Left lobe of liver (tissue), 2 donors: ENCODE measurements at regions not wholly inside any gene's neighbourhood (a gene's known extent, or its start where the extent isn't known, plus 50 kb on each side); places are given as distances from the start of the nearest gene placed in this dataset.
"Not testable (repeated sequence)": the region's sequence is repeated elsewhere in the genome, so short reads cannot be mapped to it uniquely, and the experiment has no call there.

ENCODE experiments used
- ATAC-seq: fragments of 200-7000 bp; cut with Tn5 transposase; one replicate; pipeline ENCODE4 v1.9.1; 2020; ENCODE audit warnings: mild to moderate bottlenecking, moderate library complexity
- DNase-seq: peaks from one replicate; pipeline ENCODE4 v3.0.0-alpha.2; 2020; ENCODE audit warnings: low spot score
- donor health status: DM: no; HTN: no; CAD: no; lungs with moderate emphysema.
- donor health status: DM: no; HTN: yes; CAD: no.

DNA sequence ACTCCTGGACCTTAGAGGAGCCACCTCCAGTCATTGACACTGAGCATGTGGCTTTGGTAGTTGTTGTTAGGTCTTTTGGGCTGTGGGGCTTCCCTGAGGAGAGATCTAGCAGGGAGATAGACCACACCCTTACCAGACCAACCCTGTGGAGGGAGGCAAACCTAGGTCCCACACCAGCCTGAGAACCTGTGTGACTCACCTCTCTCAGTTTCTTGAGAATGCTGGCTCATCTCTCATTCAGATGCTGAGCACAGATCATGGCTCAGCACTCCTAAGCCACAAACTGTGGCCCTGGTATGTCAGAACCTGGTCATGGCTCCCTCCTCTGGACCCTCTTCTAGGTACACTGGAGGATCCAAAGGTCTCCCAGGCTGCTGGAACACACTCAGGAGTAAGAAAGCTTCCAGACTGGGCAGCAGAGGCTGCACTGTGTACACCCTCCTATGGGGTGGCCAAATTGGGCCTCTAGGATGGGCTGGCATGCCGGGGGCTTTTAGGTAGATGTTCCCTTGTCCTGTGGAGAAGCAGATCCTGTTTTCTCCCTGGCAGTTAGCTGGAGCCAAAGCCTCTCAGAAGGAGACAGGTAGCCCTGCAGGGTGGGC lies 1294.5 kb downstream of the KHDRBS2 start:
- DNase-seq = no peak
- no peak for ATAC-seq

DNA sequence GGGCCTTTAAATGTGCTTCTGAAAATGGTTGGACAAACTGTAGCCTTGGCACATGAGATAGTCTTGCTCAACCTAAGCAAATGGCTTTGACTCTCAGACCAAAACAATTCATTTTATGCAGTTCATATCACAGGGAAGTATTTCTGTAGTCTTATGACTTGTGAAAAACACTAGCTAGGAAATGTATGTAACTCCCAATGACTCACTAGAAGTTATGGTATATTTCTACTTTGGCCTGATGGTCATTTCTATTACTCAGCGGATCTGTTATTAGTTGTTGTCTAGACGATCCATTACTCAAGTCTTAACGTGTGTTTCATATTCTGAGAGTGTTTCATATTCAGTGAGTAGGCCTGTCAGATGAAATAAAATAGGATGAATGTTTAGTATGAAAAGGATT lies 1333.5 kb downstream of the KHDRBS2 start:
- no peak for ATAC-seq
- no peak for DNase-seq

DNA sequence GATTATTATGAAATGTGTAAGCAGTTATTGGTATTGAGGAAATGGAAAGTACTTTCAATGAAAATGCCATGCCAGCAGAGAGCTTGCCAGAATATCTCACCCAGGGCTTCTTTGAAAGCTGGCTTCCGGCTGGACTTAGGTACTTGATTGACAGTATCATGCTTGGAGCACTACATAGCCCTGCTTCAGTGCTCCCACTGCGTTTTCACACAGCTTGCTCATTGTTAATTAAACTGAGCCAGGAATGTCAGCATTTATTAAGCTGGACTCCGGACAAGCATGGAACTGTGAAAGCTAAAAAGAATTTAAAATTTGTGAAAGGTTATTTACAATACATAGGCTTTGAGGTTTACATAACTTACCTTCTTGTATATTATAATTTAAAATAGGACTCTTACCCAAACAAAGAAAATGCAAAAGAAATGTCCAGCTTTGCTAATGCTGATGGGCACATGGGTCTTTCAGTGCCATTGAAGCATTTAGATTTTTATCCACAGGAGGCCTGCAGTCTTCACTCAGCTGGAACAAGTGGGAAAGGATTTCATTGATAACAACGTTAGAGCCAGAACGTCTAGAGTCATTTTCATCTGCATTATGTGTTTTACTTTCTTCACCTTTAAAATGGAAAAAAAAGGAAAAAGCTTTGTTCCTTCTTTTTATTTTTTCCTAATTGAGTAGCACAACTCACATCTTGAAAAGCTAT lies 1335.7 kb downstream of the KHDRBS2 start:
- ATAC-seq, DNase-seq: not testable (repeated sequence)

DNA sequence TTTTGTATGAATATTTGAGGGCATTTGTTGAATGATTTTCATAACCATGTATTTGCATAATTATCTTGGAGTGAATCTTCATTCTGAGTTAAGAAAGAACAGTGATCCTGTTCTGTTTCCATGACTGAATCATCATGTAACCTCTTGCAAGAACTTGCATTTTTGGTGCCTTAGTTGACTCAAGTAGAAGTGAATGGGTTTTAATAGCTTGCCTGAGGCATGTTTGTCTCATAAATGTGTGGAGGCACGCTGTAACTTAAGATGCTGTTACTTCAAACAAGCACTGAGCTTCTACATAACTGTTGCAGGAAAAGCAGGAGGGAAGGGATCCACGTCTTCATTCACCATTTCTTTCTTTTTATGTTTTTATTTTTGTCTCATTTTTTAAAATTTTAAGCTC lies 1338.6 kb downstream of the KHDRBS2 start:
- DNase-seq, ATAC-seq: not testable (repeated sequence)

DNA sequence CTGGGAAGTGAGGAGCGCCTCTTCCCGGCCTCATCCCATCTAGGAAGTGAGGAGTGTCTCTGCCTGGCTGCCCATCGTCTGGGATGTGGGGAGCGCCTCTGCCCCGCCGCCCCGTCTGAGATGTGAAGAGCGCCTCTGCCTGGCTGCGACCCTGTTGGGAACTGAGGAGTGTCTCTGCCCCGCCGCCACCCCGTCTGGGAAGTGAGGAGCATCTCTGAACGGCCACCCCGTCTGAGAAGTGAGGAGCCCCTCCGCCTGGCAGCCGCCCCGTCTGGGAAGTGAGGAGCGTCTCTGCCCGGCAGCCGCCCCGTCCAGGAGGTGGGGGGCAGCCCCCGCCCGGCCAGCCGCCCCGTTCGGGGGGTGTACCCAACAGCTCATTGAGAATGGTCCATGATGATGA lies 1341.2 kb downstream of the KHDRBS2 start:
- DNase-seq, ATAC-seq: not testable (repeated sequence)

DNA sequence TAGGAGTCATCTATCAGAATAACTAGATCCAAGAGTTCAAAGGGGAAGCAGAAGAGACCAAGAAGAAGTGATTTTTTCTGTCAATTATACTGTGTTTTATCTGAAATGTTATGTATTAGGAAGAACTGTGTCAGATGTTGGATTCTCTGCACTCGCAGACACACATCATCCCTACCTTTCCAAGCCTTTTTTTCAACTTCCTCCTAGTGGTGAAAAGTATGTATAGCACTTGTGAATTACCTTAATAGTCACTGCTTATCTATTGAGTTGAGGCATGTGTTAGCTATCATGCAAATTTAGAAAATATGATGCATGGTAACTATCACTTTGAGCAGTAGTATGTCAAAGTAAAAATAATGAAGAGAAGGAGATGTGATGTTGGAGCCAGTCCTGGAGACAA lies 1350.1 kb downstream of the KHDRBS2 start:
- ATAC-seq = peak; percentile 75

DNA sequence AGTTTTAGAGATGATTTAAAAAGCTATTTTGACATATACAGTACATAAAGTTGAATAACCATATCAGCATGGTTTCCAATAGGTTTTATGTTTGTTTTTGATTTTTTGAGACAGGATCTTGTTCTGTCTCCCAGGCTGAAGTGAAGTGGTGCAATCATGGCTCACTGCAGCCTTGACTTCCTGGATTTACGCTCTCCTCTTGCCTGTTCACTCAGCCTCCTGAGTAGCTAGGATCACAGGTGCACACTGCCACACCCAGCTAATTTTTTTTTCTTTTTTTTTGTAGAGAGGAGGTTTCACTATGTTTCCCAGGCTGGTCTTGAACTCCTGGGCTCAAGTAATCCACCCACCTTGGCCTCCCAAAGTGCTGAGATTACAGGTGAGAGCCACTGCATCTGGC lies 1366.4 kb downstream of the KHDRBS2 start:
- not testable (repeated sequence) for DNase-seq, ATAC-seq

More for the DNA sequence above, 1350.1 kb downstream of the KHDRBS2 start:
- not testable (repeated sequence) for DNase-seq

DNA sequence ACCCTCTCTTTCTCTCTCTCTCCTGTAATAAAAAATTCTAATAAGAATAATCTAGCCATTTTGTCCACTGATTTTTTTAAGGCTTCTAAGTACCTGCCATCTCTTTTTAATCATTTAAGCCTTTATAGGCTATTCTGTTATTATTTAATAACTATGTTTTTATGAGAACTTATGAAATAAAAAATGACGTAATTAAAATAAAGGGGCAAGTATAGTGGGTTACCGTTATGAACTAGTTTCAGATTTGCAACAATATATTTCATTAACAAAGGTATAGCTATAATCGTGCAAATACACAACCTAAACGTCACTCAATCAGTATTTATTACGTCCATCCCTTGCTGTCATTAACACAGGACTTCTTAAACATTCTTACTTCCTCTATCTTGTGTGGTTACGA lies 1382.2 kb downstream of the KHDRBS2 start:
- DNase-seq, ATAC-seq: not testable (repeated sequence)

DNA sequence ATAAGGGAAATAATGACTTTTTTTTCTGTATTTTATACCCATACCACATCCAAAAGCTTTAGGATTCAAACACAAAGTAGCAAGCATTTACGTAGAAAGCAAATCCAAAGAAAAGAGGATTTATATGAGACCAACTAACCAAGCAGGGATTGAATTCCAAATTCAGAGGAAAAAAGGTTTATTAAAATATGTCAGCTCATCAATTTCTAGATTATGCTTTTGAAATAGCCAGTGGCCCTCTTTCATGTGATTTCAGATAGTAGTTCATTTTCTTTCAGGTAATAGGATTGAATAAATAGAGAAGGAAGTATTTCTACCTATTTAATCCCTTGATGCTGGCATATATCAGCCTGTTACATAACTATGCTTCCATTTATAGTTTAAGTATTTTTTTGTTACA lies 1392.7 kb downstream of the KHDRBS2 start:
- ATAC-seq, DNase-seq: not testable (repeated sequence)

DNA sequence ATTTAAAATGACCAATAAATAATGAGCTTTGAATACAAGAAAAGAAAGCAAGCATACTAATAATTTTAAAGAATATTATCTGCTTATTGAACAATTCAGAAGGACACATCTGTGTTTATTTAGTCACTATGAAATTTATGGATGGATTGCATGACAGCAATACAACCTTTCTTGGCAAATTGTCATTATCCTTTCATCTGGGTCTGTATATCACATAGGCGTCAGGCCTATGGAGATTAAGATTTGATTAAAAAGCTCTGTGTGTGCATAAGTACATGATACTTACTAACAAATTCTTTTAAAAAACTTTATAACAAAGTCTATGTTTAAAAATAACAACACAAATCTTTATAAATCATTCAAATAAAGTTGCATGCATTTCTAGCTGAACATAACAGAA lies 1394.4 kb downstream of the KHDRBS2 start:
- ATAC-seq (no peak), DNase-seq (no peak)

DNA sequence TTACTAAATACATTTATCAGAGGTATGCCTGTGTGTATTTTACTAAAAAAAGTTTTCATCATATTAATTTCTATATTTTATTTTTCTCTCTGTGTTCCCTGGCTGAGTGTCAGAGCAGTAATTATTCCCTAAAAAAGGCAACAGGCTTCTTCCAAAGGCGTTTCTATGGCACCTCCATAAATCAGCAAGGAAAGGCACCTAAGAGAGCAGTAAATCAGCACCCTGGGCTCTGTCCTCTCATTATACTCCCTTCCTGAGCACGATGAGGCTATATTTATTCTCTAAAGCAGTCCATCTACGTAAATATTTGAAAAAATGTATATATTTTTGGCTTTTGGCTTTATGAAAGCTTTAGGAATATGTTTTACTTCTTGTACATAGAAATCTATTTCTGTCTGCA lies 1408.6 kb downstream of the KHDRBS2 start:
- not testable (repeated sequence) for DNase-seq, ATAC-seq

DNA sequence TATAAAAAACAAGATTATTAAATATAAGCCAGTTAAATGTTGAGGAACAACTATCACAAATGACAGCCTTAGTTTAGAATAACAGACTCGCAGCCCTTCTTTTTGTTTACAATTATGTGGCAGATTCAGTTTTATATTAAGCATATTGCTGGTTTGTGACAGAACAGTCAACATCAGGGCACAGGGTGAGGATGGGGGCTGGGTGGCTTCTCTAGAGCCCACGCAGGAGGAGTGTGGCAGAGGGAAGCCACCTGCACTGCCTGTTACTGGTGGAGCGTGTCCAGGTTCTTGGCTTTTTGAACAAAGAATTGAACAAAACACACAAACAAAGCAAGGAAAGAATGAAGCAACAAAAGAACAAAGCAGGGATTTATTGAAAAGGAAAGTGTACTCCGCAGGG lies 1415.2 kb downstream of the KHDRBS2 start:
- not testable (repeated sequence) for ATAC-seq, DNase-seq

DNA sequence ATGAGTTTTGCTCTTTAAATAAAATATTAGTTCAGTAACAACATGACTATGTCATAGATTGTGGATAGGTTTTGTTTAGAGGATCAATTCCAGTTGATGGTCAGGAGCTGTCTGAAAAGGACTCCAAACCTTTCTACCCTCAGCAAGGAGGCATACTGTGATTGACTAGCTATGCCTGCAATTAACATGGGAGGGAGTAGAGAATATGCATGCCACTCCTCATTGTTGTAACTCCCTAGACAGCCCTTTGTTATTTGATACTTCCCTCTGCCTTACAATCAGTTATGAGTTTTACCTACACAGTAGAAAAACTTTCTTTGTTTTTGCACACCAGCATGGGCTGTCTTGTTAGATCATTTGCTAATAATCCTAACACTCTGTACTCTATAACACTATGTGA lies 1418.5 kb downstream of the KHDRBS2 start:
- DNase-seq = no peak
- no peak for ATAC-seq

DNA sequence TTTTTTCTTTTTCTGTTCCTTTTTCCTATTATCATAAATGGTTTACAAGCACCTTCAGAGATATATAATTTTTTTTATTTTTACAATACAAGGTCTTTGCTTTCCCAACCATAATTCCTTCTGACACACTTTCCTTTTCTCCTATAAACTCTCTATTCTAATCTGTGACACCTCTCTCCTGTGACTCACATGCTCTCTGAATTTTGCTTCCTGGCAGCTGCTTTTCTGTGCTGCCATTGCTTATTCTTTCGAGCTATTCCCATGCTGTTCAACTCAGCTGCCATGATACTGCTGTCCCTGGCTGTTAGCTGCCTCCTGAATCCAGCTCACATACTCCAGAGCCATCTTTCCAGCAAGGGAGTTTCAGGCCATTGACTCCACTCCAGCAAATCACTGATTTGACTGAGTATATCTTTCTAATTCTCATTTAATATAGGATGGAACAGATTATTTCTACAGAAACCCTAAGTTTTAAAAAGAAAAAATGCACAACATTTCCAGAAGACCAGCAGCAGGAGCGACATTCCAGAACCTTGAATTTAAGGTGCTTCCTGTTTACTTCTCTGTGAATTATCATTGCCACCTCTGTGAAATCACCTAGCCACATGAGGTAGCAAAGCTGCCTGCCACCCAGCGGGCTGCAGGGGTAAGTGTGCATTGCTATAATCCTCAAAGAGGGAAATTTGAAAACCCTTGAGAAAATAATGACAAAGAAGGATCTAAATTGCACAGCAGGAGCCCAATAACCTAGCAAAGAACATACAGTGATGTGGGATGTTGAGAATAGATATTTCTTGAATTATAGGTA lies 1442.6 kb downstream of the KHDRBS2 start:
- not testable (repeated sequence) for DNase-seq
- ATAC-seq = peak; percentile 62

DNA sequence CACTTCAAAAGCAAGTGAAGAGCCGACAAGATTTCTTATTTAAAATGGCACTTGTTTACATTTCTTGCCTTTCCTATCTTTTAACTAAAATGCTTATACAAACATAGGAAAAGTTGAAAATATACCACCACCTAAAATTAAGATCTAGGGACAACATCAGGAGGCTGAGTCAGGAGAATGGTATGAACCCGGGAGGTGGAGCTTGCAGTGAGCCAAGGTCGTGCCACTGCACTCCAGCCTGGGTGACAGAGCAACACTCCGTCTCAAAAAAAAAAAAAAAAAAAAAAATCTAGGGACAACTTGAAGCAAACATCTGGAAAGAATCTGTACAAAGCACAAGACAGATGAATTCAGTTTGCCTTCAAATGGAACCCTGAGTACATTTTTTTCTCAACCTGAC lies 1455.3 kb downstream of the KHDRBS2 start:
- not testable (repeated sequence) for DNase-seq, ATAC-seq

DNA sequence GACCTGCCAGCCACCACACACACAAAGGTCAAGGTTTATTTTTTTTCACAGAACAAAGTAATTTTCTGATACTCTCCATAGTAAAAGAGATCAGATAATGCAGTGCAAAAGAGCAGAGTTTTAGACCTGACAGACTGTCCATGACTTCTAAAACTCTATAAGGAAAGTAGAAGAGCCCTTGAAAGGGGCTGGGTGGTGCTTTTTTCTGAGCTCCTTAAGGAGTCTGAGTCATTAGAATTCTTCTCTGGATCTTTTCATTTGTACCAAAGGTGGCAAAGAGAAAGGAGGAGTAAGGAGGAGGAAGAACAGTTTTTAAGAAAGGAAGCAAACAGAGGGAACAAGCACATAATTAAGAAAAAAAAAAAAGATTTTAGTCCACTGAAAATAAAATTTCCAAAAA lies 1463.4 kb downstream of the KHDRBS2 start:
- ATAC-seq, DNase-seq: not testable (repeated sequence)

DNA sequence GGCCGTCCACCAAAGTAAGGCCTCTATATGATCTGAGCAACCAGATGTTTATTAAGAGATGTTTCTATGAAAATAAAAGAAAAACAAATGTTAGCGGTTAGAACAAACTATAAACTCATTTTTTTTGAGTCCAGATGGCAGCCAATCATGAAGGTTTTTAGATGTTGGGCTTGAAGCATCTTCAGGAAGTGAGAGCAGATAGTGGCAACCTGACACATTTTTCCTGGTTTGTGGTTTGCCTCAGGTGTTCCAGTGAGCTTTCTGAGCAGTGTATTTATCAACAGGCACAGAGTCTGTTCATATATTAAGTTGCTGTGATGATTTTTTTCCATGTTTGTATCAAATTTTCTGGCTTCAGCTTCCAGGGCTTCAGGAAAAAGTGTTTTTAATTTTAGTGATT lies 1468.0 kb downstream of the KHDRBS2 start:
- not testable (repeated sequence) for DNase-seq, ATAC-seq

DNA sequence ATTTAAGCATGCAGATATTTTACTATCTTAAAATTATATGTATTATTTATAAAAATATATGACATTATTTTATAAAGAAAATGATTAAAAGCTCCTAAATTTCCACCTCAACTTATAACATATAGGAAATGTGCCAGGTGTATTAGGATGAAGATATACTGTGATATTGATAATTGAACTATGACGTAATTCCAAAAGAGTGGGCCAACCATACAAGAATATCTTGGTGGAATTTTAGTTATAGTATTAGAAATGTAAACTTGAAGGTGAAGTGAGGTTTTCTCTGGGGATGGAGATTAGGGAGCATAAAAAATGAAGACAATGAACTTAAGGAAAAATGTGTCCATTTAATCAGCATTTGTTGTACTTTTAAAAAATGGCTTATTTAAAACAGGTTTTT lies 1471.2 kb downstream of the KHDRBS2 start:
- not testable (repeated sequence) for ATAC-seq, DNase-seq

DNA sequence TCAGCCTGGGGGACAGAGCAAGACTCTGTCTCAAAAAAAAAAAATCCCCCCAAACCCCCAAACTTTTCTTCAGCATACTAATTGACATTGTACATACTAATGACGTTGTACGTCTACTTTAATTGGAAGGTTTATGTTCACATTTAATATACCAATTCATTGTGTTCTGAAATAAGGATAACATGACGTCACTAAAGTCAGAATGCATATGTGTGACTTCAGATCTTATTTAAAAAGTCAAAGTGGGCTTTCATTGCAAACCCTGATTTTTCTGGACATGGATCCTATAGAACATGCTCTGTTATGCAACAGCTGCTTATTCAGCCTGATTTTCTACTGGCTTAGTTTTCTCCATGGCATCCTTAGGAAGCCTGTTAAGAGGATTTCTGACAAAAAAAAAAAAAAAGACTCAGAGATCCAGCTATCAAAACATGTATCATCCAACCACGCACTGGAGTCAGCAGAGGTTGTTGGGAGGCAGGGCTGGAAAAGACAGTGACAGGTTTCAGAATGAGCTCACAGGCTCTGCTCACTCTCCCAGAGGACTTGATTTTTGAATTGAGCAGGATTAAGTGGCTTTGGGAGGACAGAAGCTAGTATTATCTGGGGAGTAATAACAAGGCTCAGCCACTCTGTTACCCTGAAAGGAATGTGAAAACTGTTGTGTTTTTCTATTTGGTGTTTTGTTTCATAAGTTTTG lies 1472.0 kb downstream of the KHDRBS2 start:
- not testable (repeated sequence) for DNase-seq

DNA sequence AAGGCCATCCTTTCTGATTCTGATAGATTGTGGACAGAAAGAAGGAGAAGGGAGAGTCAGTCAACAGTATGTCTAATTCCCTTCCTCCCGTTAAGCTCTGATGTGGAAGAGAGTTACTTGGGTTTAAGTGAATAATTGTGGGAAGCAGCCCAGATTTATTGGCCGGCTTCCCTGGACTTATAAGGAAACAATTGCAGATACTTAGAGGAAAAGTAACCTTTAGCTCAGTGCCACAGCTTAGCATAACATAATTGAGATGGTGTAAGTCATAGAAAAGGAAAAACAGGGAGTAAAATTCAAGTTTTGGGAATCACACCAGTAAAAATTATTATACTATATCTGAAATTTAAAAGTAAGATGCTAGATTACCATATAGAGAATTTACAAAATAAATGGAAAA lies 1475.8 kb downstream of the KHDRBS2 start:
- DNase-seq, ATAC-seq: not testable (repeated sequence)

More for the DNA sequence above, 1472.0 kb downstream of the KHDRBS2 start:
- ATAC-seq = not testable (repeated sequence)

DNA sequence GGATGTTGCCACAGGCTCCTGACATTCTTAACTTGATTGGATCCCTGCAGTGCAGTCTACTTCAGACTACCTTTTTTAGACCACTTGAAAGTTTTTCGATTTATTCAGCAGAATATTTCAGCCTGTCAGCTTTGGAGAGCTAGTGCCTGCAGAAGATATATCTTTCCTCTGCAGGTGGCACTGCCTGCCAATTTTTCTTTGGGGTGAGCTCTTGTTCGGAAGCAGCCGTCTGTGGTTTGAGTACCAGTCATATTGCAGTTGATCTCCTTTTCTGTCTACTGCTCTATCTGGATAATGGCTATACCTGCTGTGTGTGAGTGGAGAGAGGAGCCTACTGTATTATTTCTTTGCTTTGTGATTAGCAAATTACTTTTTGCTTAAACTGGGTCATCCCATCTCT lies 1486.9 kb downstream of the KHDRBS2 start:
- DNase-seq, ATAC-seq: not testable (repeated sequence)
